ENCODE measurements at regions not wholly inside any gene's neighbourhood (a gene's known extent, or its start where the extent isn't known, plus 50 kb on each side); places are given as distances from the start of the nearest gene placed in this dataset.

GRCh38 chr2:128632501-128632800, 313.8 kb upstream of the HS6ST1 start:
- Histone ChIP-seq H3K36me3 (replicated peaks; ENCODE audit: insufficient read depth, low read depth) (no peaks in the 10 kb centered on the region), H3K4me3 (no peak overlapping the region), H2AFZ (no peak overlapping the region), H3K4me2 (no peak overlapping the region), H3K79me2 (no peaks in the 10 kb centered on the region), H3K27ac (no peak overlapping the region), H3K4me1 (ENCODE audit: insufficient read depth) (no peaks in the 10 kb centered on the region), H3K9me3 (ENCODE audit: low read depth) (no peaks in the 10 kb centered on the region), H3K27me3 (no peaks in the 10 kb centered on the region), H3K9me2 (replicated peaks; ENCODE audit: insufficient read depth) (no peaks in the 10 kb centered on the region), H4K20me1 (ENCODE audit: insufficient read depth, poor library complexity, severe bottlenecking) (no peaks in the 10 kb centered on the region)
- 86% methylated on average over 6 of the region's 6 CpGs for WGBS (ENCODE audit: low lambda C conversion rate, missing lambda C conversion rate)
- TF ChIP-seq CTCF (IDR thresholded peaks at IDR 0.05; ENCODE audit: poor library complexity), result no peak
- TF ChIP-seq EZH2 (IDR thresholded peaks at IDR 0.05; ENCODE audit: borderline replicate concordance), result no peak
- no peak for TF ChIP-seq EZH2phosphoT487 (IDR thresholded peaks at IDR 0.05; ENCODE audit: low read depth, severe bottlenecking, unreplicated experiment)
- no peak for DNase-seq (ENCODE audit: low spot score)

- no peak overlapping the region for H3K27ac ChIP-seq
- no peak overlapping the region for H3K4me3 ChIP-seq
- H3K36me3 ChIP-seq (replicated peaks; ENCODE audit: insufficient read depth, low read depth), result no peaks in the 10 kb centered on the region
- no peaks in the 10 kb centered on the region for H4K20me1 ChIP-seq (ENCODE audit: insufficient read depth, poor library complexity, severe bottlenecking)
- no peak for TF ChIP-seq EZH2phosphoT487 (IDR thresholded peaks at IDR 0.05; ENCODE audit: low read depth, severe bottlenecking, unreplicated experiment)
- no peak for TF ChIP-seq EZH2 (IDR thresholded peaks at IDR 0.05; ENCODE audit: borderline replicate concordance)
- TF ChIP-seq CTCF (IDR thresholded peaks at IDR 0.05; ENCODE audit: poor library complexity), result no peak
- H3K27me3 ChIP-seq, result no peaks in the 10 kb centered on the region
- no peak for DNase-seq (ENCODE audit: low spot score)
- no peaks in the 10 kb centered on the region for H3K79me2 ChIP-seq
- H3K4me1 ChIP-seq (ENCODE audit: insufficient read depth), result peaks cover 4% of the 10 kb centered on the region
- WGBS (ENCODE audit: low lambda C conversion rate, missing lambda C conversion rate), result 85% methylated on average over 3 of the region's 3 CpGs
- no peak overlapping the region for H2AFZ ChIP-seq
- no peaks in the 10 kb centered on the region for H3K9me3 ChIP-seq (ENCODE audit: low read depth)
- no peaks in the 10 kb centered on the region for H3K9me2 ChIP-seq (replicated peaks; ENCODE audit: insufficient read depth)
- no peak overlapping the region for H3K4me2 ChIP-seq
These were observed 314.8 kb upstream of the HS6ST1 start for GRCh38 chr2:128633501-128633900.

- H3K9me2 ChIP-seq (replicated peaks; ENCODE audit: insufficient read depth), result no peaks in the 10 kb centered on the region
- H3K36me3 ChIP-seq (replicated peaks; ENCODE audit: insufficient read depth, low read depth), result no peaks in the 10 kb centered on the region
- peaks cover 6% of the 10 kb centered on the region for H3K4me1 ChIP-seq (ENCODE audit: insufficient read depth)
- H4K20me1 ChIP-seq (ENCODE audit: insufficient read depth, poor library complexity, severe bottlenecking), result no peaks in the 10 kb centered on the region
- H3K27ac ChIP-seq, result no peak overlapping the region
- H3K4me3 ChIP-seq, result no peak overlapping the region
- no peak for DNase-seq (ENCODE audit: low spot score)
- WGBS (ENCODE audit: low lambda C conversion rate, missing lambda C conversion rate), result 89% methylated on average over 7 of the region's 8 CpGs
- no peak overlapping the region for H2AFZ ChIP-seq
- no peaks in the 10 kb centered on the region for H3K79me2 ChIP-seq
- no peak for TF ChIP-seq EZH2phosphoT487 (IDR thresholded peaks at IDR 0.05; ENCODE audit: low read depth, severe bottlenecking, unreplicated experiment)
- no peak overlapping the region for H3K4me2 ChIP-seq
- no peaks in the 10 kb centered on the region for H3K9me3 ChIP-seq (ENCODE audit: low read depth)
- no peaks in the 10 kb centered on the region for H3K27me3 ChIP-seq
These were observed 316.8 kb upstream of the HS6ST1 start for GRCh38 chr2:128635361-128635900.

- Histone ChIP-seq H3K9me3 (ENCODE audit: low read depth) (no peaks in the 10 kb centered on the region), H2AFZ (no peak overlapping the region), H3K27ac (no peak overlapping the region), H3K9me2 (replicated peaks; ENCODE audit: insufficient read depth) (no peaks in the 10 kb centered on the region), H3K4me1 (ENCODE audit: insufficient read depth) (peaks cover 6% of the 10 kb centered on the region), H3K4me3 (no peak overlapping the region), H3K27me3 (no peaks in the 10 kb centered on the region), H4K20me1 (ENCODE audit: insufficient read depth, poor library complexity, severe bottlenecking) (no peaks in the 10 kb centered on the region), H3K4me2 (no peak overlapping the region), H3K79me2 (no peaks in the 10 kb centered on the region), H3K36me3 (replicated peaks; ENCODE audit: insufficient read depth, low read depth) (no peaks in the 10 kb centered on the region)
- no peak for DNase-seq (ENCODE audit: low spot score)
- TF ChIP-seq EZH2phosphoT487 (IDR thresholded peaks at IDR 0.05; ENCODE audit: low read depth, severe bottlenecking, unreplicated experiment) (no peak), EZH2 (IDR thresholded peaks at IDR 0.05; ENCODE audit: borderline replicate concordance) (no peak), CTCF (IDR thresholded peaks at IDR 0.05; ENCODE audit: poor library complexity) (no peak)
- WGBS (ENCODE audit: low lambda C conversion rate, missing lambda C conversion rate), result 80% methylated on average over 5 of the region's 5 CpGs
These were observed 318.1 kb upstream of the HS6ST1 start for GRCh38 chr2:128636802-128637147.
